Hematopoietic multipotent progenitor cell treated with erythropoietin and hydrocortisone succinate and interleukin-3 and kit ligand, for 6 days (in vitro differentiated cells): ENCODE measurements at regions not wholly inside any gene's neighbourhood (a gene's known extent, or its start where the extent isn't known, plus 50 kb on each side); places are given as distances from the start of the nearest gene placed in this dataset.

Experiments used
- DNase-seq: peaks from one replicate; pipeline ENCODE4 v3.0.0-alpha.2; 2015

DNA sequence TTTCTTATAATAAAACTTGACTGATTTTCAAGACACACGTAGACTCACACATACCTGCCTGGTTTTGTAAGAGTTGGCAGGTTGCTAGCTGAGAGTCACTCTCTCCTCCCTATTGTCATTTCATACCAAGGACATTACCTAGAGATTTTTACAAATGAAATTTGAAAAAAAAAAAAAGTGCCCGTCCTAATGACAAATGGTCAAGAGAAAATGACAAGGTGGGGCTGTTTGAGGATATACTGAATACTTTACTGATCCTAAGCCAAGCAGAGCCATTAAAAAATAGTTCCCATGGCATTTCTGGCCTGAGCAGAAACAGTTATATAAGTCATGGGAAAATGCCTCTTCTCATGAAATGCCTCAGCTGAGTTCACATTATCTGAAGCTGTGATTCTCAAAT is 150.2 kb downstream of the DYRK2 start:
- DNase-seq = no peak

DNA sequence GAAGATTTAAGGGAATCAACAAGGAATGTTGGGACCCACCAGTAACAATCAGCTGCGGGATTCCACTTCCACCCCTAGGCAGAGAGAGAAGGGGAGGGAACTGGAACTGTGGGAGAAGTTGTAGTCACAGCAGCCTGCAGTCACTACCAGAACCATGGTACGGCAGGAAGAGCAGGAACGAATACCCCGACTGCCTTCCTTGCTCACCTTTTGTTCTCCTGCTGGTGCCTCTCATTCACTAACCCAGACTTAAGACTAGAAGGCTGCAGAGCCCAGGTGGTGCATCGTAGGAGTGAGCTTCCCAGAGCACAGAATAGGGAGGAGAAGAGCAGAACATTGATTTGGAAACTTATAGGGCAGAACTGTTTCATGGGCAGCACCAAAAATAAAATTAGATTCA is 154.2 kb downstream of the DYRK2 start:
- DNase-seq = no peak

GRCh38 chr12:67803278-67803993 is 154.9 kb downstream of the DYRK2 start:
- DNase-seq = no peak

DNA sequence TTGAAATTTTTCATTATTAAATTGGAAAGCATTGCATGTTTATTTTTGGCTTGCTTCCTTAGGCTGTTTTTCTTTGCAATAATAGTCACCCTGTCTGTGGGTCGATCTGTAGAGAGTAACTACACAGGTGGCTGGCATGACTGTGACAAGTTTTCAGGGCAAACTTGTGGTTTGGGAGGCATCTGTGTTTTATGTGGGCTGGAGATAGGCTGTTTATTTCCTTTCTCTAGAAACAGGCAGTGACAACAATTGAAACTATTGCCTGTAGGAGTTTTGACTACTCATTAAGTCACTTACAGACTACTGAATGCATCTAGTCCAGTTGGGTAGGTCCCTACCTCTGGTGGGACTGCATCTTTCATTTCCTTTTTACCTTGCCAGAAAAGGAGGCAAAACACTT is 155.6 kb downstream of the DYRK2 start:
- no peak for DNase-seq

DNA sequence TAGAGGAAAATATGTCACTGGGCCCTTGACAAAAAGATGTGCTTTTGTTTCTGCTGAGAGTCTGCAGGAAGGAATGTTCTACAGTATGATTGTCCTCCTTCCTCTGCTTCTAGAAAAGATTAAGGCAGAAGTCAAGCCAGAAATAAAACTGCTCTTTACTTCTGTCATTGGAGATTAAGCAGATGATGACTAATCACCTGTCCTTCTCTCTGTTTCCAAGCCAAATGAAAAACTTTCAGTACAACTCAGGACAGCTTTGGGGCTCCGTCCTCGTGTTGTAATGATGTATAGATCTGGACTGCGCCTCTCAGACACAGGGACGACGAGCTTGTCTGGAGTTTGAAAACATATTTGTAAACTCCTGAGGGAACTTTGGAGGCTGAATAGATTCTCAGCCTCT is 159.3 kb downstream of the DYRK2 start:
- DNase-seq = no peak

DNA sequence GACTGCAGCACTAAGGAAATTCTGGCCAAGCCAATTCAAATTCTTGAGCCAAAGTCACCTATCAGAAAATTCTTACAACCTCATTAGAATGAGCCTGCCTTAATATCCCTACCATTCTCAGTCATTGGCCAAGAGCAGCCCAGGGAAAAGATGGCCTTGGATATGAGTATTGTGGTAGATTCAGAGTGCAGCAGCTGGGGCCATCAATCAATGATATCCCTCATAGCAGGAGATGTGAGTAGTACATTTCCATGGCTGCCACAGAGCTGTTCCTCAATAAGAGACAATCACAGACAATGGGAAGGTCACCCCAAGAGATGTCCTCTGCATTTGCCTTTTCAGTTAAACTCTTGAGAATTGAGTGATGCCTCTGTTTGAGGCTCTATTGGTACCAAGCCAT is 161.6 kb downstream of the DYRK2 start:
- no peak for DNase-seq

DNA sequence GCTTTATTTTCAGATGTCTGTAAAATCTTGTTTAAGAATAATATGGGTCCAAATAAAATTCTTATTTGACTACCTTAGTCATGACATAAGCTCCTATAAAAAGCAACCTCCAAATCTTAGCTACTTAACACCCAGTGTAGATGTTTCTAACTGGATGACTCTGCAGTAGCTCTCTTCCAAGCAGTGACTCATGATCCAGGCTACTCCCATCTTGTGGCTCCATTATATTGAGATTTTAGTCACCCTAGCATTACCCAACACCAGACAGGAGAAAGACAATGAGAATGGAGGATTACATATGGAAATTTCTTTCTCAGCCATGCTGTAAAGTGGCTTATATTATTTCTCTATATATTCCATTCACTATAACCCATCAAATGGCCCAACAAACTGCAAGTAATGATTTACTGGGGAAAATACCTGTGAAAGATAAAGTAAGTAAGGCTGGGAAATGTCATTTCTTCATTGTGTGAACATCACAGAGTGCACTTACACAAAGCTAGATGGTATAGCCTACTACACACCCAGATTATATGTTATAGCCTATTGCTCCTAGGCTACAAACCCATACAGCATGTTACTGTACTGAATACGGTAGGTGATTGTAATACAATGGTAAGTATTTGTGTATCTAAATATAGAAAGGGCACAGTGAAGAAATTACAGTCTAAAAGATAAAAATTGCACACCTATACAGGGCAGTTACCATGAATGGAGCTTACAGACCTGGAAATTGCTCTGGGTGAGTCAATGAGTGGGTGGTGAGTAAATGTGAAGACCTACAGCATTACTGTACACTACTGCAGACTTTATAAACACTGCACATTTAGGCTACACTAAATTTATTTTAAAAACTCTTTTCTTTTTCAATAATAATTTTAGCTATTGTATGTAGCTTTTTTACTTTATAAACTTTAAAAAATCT is 163.2 kb downstream of the DYRK2 start:
- DNase-seq = no peak

- no peak for DNase-seq
Measured at GRCh38 chr12:67813456-67813904, 164.9 kb downstream of the DYRK2 start.

DNA sequence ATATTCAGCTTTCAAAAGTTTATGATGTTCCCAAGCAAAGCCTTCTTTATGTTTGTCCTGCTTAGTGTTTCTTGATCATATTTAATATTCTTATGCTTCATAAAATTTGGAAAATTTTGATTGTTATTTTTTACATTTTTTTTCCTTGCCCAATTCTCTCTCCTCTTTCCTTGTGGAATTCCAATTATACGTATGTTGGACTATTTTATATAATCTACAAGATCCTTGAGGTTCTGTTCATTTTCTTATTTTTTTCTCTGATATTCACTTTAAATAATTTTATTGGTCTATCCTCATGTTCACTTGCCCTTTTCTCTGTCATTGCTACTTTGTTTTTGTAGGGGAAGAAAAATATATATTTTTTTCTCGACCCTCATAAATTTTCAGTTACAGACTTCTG is 167.7 kb downstream of the DYRK2 start:
- DNase-seq = no peak

GRCh38 chr12:67818459-67818903 is 169.9 kb downstream of the DYRK2 start:
- DNase-seq = no peak

- no peak for DNase-seq
Measured at GRCh38 chr12:67819902-67820301, 169.3 kb upstream of the IFNG-AS1 start.

DNA sequence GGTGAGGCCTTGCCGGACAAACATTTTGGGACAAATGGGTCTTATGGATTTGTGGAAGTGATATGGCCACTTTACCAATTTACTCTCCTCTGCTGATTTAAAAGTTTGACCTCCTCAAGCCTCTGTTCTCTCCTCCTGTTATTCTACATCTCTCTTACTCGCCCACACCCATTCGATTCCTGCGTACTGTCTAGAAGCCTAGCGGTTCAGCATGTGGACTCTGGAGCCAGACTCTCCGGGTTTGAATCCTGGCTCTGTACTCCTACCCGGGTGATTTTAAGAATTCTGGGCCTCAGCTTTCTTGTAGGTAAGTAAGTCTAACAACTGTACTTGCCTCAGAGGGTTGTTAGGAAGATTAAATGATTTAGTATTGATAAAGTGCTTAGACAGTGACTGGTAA is 168.6 kb upstream of the IFNG-AS1 start:
- DNase-seq = no peak

GRCh38 chr12:67822826-67823225 is 166.4 kb upstream of the IFNG-AS1 start:
- no peak for DNase-seq

DNA sequence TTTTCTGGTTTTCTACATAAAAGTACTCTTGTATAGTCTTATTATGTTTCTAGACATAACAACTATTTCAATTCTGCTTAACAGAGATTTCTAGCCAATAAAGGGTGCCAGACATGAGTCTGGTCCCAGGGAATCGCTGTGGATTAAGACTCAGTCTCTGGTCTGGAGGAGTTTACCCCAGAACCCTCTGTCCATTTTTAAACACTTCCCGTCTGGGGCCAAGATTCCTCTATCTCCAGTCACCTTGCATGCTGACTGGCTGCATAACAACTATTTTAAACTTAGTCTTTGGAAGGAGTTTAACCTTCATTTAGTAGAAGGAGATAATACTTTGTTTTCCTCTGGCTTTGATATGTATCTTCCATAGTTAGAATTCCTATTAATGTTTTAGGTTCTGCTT is 163.1 kb upstream of the IFNG-AS1 start:
- no peak for DNase-seq

DNA sequence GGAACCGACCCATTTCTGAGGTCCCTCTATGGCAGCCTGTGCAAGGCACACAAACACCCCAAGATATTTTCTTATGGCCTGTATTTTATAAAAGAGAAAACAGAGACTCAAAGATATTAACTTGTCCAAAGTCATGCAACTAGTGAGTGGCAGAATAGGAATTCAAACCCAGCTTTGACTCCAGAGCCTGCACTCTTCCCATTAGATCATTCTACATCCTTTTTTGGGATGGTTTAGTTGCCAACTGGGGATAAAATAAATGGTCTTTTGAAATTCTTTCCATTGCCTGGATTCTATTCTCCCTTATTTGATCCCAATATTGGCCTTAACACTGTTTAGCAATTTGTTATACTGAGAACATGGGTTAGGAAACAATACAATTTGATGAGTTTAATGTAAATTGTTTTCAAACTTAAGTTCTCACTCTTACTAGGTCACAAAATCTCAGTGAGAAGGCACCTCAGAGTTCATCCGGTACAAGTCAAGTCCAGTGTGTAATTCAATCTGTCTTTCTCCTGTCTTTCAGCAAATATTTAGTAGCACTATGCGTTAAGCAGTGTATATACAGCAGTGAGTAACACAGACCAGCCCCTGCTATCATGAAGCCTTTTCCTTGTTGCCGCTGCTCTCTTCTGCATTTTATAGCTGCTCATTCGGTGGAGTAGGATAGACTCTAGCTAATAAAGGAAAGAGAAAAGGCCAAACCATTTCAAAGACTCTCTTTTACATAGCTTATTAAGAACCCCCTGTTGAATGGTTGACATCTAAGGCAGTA is 162.1 kb upstream of the IFNG-AS1 start:
- no peak for DNase-seq

GRCh38 chr12:67827820-67828383 is 161.3 kb upstream of the IFNG-AS1 start:
- DNase-seq = no peak

GRCh38 chr12:67829896-67830295 is 159.4 kb upstream of the IFNG-AS1 start:
- DNase-seq = no peak

- DNase-seq = no peak
Measured at GRCh38 chr12:67832155-67832554, 157.1 kb upstream of the IFNG-AS1 start.

GRCh38 chr12:67833602-67834001 is 155.6 kb upstream of the IFNG-AS1 start:
- no peak for DNase-seq

GRCh38 chr12:67837876-67838275 is 151.4 kb upstream of the IFNG-AS1 start:
- DNase-seq = no peak

DNA sequence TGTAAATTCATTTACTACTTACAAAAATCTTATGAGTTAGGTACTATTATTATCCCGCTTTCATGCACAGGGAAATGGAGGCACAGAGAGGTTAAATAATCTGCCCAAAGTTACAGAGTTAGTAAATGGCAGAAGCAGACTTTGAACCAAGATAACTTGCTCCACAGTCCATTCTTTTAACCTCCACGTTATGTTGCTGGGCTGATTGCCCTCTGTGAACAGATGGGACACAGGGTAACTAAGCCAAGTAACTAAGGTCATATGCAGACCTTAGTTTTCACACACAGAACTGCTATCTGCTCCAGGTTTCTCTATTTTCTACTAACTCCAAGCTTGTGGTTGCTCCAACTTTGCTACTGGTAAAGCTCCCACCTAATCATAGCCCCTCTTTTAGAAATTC is 147.1 kb upstream of the IFNG-AS1 start:
- no peak for DNase-seq

GRCh38 chr12:67843257-67843656 is 146.0 kb upstream of the IFNG-AS1 start:
- no peak for DNase-seq

- DNase-seq = no peak
Measured at GRCh38 chr12:67852701-67853100, 136.5 kb upstream of the IFNG-AS1 start.
